ENCODE measurements at regions not wholly inside any gene's neighbourhood (a gene's known extent, or its start where the extent isn't known, plus 50 kb on each side); places are given as distances from the start of the nearest gene placed in this dataset.
A peak's percentile ranks its signal among the peaks of the same experiment; 100 is the strongest.

GRCh38 chr4:13877626-13878025 is 250.1 kb upstream of the BOD1L1 start:
- H3K4me1 Mint-ChIP-seq (ENCODE audit: unreplicated experiment) = peaks cover 18% of the 10 kb centered on the region
- H3K27me3 Mint-ChIP-seq (ENCODE audit: unreplicated experiment) = no peaks in the 10 kb centered on the region
- no peak for TF ChIP-seq CTCF (IDR thresholded peaks at IDR 0.05)
- no peaks in the 10 kb centered on the region for H3K9me3 Mint-ChIP-seq (ENCODE audit: unreplicated experiment)
- no peaks in the 10 kb centered on the region for H3K36me3 Mint-ChIP-seq (ENCODE audit: unreplicated experiment)
- H3K4me3 Mint-ChIP-seq (ENCODE audit: unreplicated experiment) = no peak overlapping the region
- H3K27ac Mint-ChIP-seq (ENCODE audit: unreplicated experiment) = no peak overlapping the region
- DNase-seq (ENCODE audit: extremely low spot score, unreplicated experiment) = no peak

- Mint-ChIP-seq H3K27ac (ENCODE audit: unreplicated experiment) (peak overlapping the region; percentile 84), H3K27me3 (ENCODE audit: unreplicated experiment) (no peaks in the 10 kb centered on the region), H3K9me3 (ENCODE audit: unreplicated experiment) (no peaks in the 10 kb centered on the region), H3K36me3 (ENCODE audit: unreplicated experiment) (no peaks in the 10 kb centered on the region), H3K4me3 (ENCODE audit: unreplicated experiment) (no peak overlapping the region), H3K4me1 (ENCODE audit: unreplicated experiment) (peaks cover 30% of the 10 kb centered on the region)
- DNase-seq (ENCODE audit: extremely low spot score, unreplicated experiment) = no peak
- peak; percentile 71 for TF ChIP-seq CTCF (IDR thresholded peaks at IDR 0.05)
Measured at GRCh38 chr4:13881892-13882291, 254.4 kb upstream of the BOD1L1 start.

- no peak for DNase-seq (ENCODE audit: extremely low spot score, unreplicated experiment)
- Mint-ChIP-seq H3K27ac (ENCODE audit: unreplicated experiment) (peak overlapping the region; percentile 58), H3K36me3 (ENCODE audit: unreplicated experiment) (no peaks in the 10 kb centered on the region)
Measured at GRCh38 chr4:13887010-13887409, 259.5 kb upstream of the BOD1L1 start.

GRCh38 chr4:13888112-13888511 is 260.6 kb upstream of the BOD1L1 start:
- Mint-ChIP-seq H3K4me1 (ENCODE audit: unreplicated experiment) (peaks cover 64% of the 10 kb centered on the region), H3K27me3 (ENCODE audit: unreplicated experiment) (no peaks in the 10 kb centered on the region), H3K36me3 (ENCODE audit: unreplicated experiment) (no peaks in the 10 kb centered on the region), H3K27ac (ENCODE audit: unreplicated experiment) (peak overlapping the region; percentile 96), H3K9me3 (ENCODE audit: unreplicated experiment) (no peaks in the 10 kb centered on the region), H3K4me3 (ENCODE audit: unreplicated experiment) (no peak overlapping the region)
- TF ChIP-seq CTCF (IDR thresholded peaks at IDR 0.05) = no peak
- no peak for DNase-seq (ENCODE audit: extremely low spot score, unreplicated experiment)

More at GRCh38 chr4:13887010-13887409, 259.5 kb upstream of the BOD1L1 start:
- no peaks in the 10 kb centered on the region for H3K9me3 Mint-ChIP-seq (ENCODE audit: unreplicated experiment)
- no peak overlapping the region for H3K4me3 Mint-ChIP-seq (ENCODE audit: unreplicated experiment)
- TF ChIP-seq CTCF (IDR thresholded peaks at IDR 0.05) = no peak
- no peaks in the 10 kb centered on the region for H3K27me3 Mint-ChIP-seq (ENCODE audit: unreplicated experiment)
- peaks cover 63% of the 10 kb centered on the region for H3K4me1 Mint-ChIP-seq (ENCODE audit: unreplicated experiment)

- H3K27me3 Mint-ChIP-seq (ENCODE audit: unreplicated experiment) = no peaks in the 10 kb centered on the region
- no peak overlapping the region for H3K4me3 Mint-ChIP-seq (ENCODE audit: unreplicated experiment)
- H3K36me3 Mint-ChIP-seq (ENCODE audit: unreplicated experiment) = no peaks in the 10 kb centered on the region
- TF ChIP-seq CTCF (IDR thresholded peaks at IDR 0.05) = no peak
- no peak for DNase-seq (ENCODE audit: extremely low spot score, unreplicated experiment)
- peak overlapping the region; percentile 96 for H3K27ac Mint-ChIP-seq (ENCODE audit: unreplicated experiment)
- H3K4me1 Mint-ChIP-seq (ENCODE audit: unreplicated experiment) = peaks cover 76% of the 10 kb centered on the region
- no peaks in the 10 kb centered on the region for H3K9me3 Mint-ChIP-seq (ENCODE audit: unreplicated experiment)
Measured at GRCh38 chr4:13891544-13891939, 264.0 kb upstream of the BOD1L1 start.
